ENCODE measurements at regions not wholly inside any gene's neighbourhood (a gene's known extent, or its start where the extent isn't known, plus 50 kb on each side); places are given as distances from the start of the nearest gene placed in this dataset.

DNA sequence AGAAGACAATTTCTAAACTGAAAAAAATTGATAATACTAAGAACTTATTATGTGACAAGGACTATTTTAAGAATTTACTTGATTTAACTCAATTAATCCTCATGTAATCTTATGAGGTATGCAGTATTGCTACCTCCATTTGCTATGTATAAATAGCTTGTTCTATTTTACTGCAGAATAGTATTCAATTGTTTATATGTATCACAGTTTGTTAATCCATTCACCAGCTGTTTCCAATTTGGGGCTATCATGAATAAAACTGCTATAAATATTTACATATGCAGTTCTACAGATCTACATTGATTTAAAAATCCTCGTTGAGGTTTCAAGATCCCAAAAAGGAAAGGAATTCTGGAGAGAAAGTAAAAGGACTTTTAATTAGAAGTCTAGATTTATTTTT lies 54.8 kb upstream of the DOCK10 start:
- SMC1A ChIA-PET (ENCODE audit: uncharacterized antibody, unreplicated experiment): no interaction called here
- Histone ChIP-seq H4K20me1 (ENCODE audit: control insufficient read depth, insufficient read depth) (no peaks in the 10 kb centered on the region), H3K4me1 (ENCODE audit: control insufficient read depth, insufficient read depth, low read length) (no peaks in the 10 kb centered on the region), H3K27ac (ENCODE audit: control insufficient read depth, insufficient read depth) (no peak overlapping the region), H3K36me3 (ENCODE audit: control insufficient read depth in 2 of 2, insufficient read depth in 2 of 2, low read length in 1 of 2) (no peaks in the 10 kb centered on the region), H3K9ac (ENCODE audit: control insufficient read depth, insufficient read depth, low read length) (no peak overlapping the region), H3K79me2 (ENCODE audit: control insufficient read depth, insufficient read depth, low read length) (no peaks in the 10 kb centered on the region), H3K27me3 (replicated peaks in 1 of 2; ENCODE audit: control insufficient read depth in 2 of 2, insufficient read depth in 2 of 2, low read length in 1 of 2) (no peaks in the 10 kb centered on the region), H3K4me2 (ENCODE audit: control insufficient read depth, insufficient read depth) (no peak overlapping the region), H3K4me3 (no peak overlapping the region), H3K9me3 (replicated peaks; ENCODE audit: control insufficient read depth, insufficient read depth, low read length) (no peaks in the 10 kb centered on the region), H2AFZ (ENCODE audit: control insufficient read depth, low read depth, low read length) (no peak overlapping the region)
- ATAC-seq (no peak), DNase-seq (ENCODE audit: low read depth, low spot score) (no peak), FAIRE-seq (no peak)
- in situ Hi-C loops (cut with MboI): no loop called here
- RAD21 ChIA-PET (ENCODE audit: unreplicated experiment): interaction anchor here (0.9 to 1.1 kb wide), 2 partner anchors 30 to 186 kb away, joined by 3 read pairs; no protein-coding TSS in a partner anchor
- CTCF ChIA-PET: no interaction called here
- POLR2A ChIA-PET: no interaction called here
- TF ChIP-seq POLR2AphosphoS5 (IDR thresholded peaks at IDR 0.05; ENCODE audit: low read length) (no peak), ZNF207 (IDR thresholded peaks at IDR 0.05; ENCODE audit: borderline replicate concordance) (no peak), KAT2A (conservative IDR thresholded peaks at IDR 0.05; ENCODE audit: control insufficient read depth, low read depth, low read length) (no peak), ZNF274 (IDR thresholded peaks at IDR 0.05; ENCODE audit: insufficient read depth, insufficient read length) (no peak), ATF7 (IDR thresholded peaks at IDR 0.05; ENCODE audit: low read depth) (no peak), FOXK2 (IDR thresholded peaks at IDR 0.05) (no peak), BACH1 (IDR thresholded peaks at IDR 0.05; ENCODE audit: borderline replicate concordance) (no peak), POU2F2 (IDR thresholded peaks at IDR 0.05; ENCODE audit: borderline replicate concordance, low read depth, low read length) (no peak), SUZ12 (IDR thresholded peaks at IDR 0.05; ENCODE audit: unreplicated experiment) (no peak), HDAC2 (IDR thresholded peaks at IDR 0.05) (no peak), SMARCA5 (IDR thresholded peaks at IDR 0.05) (no peak), SP1 (IDR thresholded peaks at IDR 0.05; ENCODE audit: low read depth, low read length) (no peak), STAT3 (IDR thresholded peaks at IDR 0.05; ENCODE audit: low read depth, low read length) (no peak), DPF2 (IDR thresholded peaks at IDR 0.05) (no peak)
- TF ChIP-seq, protein P1, sequence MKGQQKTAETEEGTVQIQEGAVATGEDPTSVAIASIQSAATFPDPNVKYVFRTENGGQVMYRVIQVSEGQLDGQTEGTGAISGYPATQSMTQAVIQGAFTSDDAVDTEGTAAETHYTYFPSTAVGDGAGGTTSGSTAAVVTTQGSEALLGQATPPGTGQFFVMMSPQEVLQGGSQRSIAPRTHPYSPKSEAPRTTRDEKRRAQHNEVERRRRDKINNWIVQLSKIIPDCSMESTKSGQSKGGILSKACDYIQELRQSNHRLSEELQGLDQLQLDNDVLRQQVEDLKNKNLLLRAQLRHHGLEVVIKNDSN (IDR thresholded peaks at IDR 0.05; ENCODE audit: borderline replicate concordance, extremely low read length, insufficient read depth, low read depth, low read length): no peak
- TF ChIP-seq, protein P2, sequence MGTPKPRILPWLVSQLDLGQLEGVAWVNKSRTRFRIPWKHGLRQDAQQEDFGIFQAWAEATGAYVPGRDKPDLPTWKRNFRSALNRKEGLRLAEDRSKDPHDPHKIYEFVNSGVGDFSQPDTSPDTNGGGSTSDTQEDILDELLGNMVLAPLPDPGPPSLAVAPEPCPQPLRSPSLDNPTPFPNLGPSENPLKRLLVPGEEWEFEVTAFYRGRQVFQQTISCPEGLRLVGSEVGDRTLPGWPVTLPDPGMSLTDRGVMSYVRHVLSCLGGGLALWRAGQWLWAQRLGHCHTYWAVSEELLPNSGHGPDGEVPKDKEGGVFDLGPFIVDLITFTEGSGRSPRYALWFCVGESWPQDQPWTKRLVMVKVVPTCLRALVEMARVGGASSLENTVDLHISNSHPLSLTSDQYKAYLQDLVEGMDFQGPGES (IDR thresholded peaks at IDR 0.05): no peak
- TF ChIP-seq, protein P3, sequence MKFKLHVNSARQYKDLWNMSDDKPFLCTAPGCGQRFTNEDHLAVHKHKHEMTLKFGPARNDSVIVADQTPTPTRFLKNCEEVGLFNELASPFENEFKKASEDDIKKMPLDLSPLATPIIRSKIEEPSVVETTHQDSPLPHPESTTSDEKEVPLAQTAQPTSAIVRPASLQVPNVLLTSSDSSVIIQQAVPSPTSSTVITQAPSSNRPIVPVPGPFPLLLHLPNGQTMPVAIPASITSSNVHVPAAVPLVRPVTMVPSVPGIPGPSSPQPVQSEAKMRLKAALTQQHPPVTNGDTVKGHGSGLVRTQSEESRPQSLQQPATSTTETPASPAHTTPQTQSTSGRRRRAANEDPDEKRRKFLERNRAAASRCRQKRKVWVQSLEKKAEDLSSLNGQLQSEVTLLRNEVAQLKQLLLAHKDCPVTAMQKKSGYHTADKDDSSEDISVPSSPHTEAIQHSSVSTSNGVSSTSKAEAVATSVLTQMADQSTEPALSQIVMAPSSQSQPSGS (IDR thresholded peaks at IDR 0.05; ENCODE audit: low read length): no peak
- TF ChIP-seq, protein P4, sequence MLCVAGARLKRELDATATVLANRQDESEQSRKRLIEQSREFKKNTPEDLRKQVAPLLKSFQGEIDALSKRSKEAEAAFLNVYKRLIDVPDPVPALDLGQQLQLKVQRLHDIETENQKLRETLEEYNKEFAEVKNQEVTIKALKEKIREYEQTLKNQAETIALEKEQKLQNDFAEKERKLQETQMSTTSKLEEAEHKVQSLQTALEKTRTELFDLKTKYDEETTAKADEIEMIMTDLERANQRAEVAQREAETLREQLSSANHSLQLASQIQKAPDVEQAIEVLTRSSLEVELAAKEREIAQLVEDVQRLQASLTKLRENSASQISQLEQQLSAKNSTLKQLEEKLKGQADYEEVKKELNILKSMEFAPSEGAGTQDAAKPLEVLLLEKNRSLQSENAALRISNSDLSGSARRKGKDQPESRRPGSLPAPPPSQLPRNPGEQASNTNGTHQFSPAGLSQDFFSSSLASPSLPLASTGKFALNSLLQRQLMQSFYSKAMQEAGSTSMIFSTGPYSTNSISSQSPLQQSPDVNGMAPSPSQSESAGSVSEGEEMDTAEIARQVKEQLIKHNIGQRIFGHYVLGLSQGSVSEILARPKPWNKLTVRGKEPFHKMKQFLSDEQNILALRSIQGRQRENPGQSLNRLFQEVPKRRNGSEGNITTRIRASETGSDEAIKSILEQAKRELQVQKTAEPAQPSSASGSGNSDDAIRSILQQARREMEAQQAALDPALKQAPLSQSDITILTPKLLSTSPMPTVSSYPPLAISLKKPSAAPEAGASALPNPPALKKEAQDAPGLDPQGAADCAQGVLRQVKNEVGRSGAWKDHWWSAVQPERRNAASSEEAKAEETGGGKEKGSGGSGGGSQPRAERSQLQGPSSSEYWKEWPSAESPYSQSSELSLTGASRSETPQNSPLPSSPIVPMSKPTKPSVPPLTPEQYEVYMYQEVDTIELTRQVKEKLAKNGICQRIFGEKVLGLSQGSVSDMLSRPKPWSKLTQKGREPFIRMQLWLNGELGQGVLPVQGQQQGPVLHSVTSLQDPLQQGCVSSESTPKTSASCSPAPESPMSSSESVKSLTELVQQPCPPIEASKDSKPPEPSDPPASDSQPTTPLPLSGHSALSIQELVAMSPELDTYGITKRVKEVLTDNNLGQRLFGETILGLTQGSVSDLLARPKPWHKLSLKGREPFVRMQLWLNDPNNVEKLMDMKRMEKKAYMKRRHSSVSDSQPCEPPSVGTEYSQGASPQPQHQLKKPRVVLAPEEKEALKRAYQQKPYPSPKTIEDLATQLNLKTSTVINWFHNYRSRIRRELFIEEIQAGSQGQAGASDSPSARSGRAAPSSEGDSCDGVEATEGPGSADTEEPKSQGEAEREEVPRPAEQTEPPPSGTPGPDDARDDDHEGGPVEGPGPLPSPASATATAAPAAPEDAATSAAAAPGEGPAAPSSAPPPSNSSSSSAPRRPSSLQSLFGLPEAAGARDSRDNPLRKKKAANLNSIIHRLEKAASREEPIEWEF (IDR thresholded peaks at IDR 0.05; ENCODE audit: insufficient replicate concordance, low read depth, low read length): no peak
- WGBS (ENCODE audit: insufficient coverage, insufficient replicate concordance, low lambda C conversion rate, missing lambda C conversion rate): 5% methylated on average over 1 of the region's 1 CpG
- no TSS peak for BruUV-seq (replicated peaks)
- intact Hi-C loops (cut with micrococcal nuclease; ENCODE audit: unreplicated experiment): no loop called here
